PC-9 (cell line): ENCODE measurements at regions not wholly inside any gene's neighbourhood (a gene's known extent, or its start where the extent isn't known, plus 50 kb on each side); places are given as distances from the start of the nearest gene placed in this dataset.

Experiments used
- BruUV-seq: library from RNA; stranded (reverse); fragments of 400-500 nt; replicated peaks from 2 replicates; lab custom pipeline; 2021; lab: Mats Ljungman, UMichigan
- CTCF ChIA-PET: fragments of 300-600 bp; sonication (Branson Sonifier 250); formaldehyde crosslinking; loops from one replicate; lab custom pipeline; 2022; ENCODE audit warnings: antibody characterized with exemption; lab: Charles Lee
- POLR2A ChIA-PET: fragments of 300-600 bp; sonication (Branson Sonifier 250); formaldehyde crosslinking; loops from one replicate; lab custom pipeline; 2022; ENCODE audit warnings: antibody characterized with exemption; ENCODE audit not compliant: unreplicated experiment; lab: Charles Lee
- DNase-seq, 2 experiments: peaks; one replicate each; pipeline versions ENCODE4 v3.0.0 to v3.0.0-alpha.2; 2015 to 2022; ENCODE audit warnings: mixed read lengths in 1 of 2
- H2AFZ ChIP-seq: fragments of 200-600 bp; sonication (generic); 2 replicates; pipeline ENCODE4 v1.8.1; 2017; ENCODE audit warnings: antibody characterized with exemption
- H3F3A ChIP-seq: fragments of 200-600 bp; sonication (generic); 2 replicates; pipeline ENCODE4 v1.8.1; 2017; ENCODE audit warnings: antibody characterized with exemption, mild to moderate bottlenecking, low read depth; ENCODE audit not compliant: insufficient read depth
- H3K27ac ChIP-seq: fragments of 200-600 bp; sonication (generic); 2 replicates; pipeline ENCODE4 v1.6.1; 2016; ENCODE audit warnings: mixed run types
- H3K27me3 ChIP-seq: fragments of 200-600 bp; sonication (generic); 2 replicates; pipeline ENCODE4 v1.6.1; 2016; ENCODE audit warnings: low read depth, mixed run types; ENCODE audit not compliant: insufficient read depth
- H3K36me3 ChIP-seq: fragments of 200-600 bp; sonication (generic); 2 replicates; pipeline ENCODE4 v1.6.1; 2016; ENCODE audit warnings: low read depth, mixed run types
- H3K4me1 ChIP-seq: fragments of 200-600 bp; sonication (generic); replicated peaks from 2 replicates; pipeline ENCODE4 v1.6.1; 2016; ENCODE audit warnings: mixed run types; ENCODE audit not compliant: insufficient read depth
- H3K4me2 ChIP-seq: fragments of 200-600 bp; sonication (generic); 2 replicates; pipeline ENCODE4 v1.6.1; 2017; ENCODE audit warnings: mixed run types
- H3K4me3 ChIP-seq: fragments of 200-600 bp; sonication (generic); 2 replicates; pipeline ENCODE4 v1.6.1; 2016; ENCODE audit warnings: mixed run types
- H3K79me2 ChIP-seq: fragments of 200-600 bp; sonication (generic); 2 replicates; pipeline ENCODE4 v1.6.1; 2017; ENCODE audit warnings: low read depth, mixed run types
- H3K9me2 ChIP-seq: fragments of 200-600 bp; sonication (generic); 2 replicates; pipeline ENCODE4 v1.8.1; 2017; ENCODE audit warnings: mild to moderate bottlenecking; ENCODE audit not compliant: insufficient read depth
- H3K9me3 ChIP-seq: fragments of 200-600 bp; sonication (generic); 2 replicates; pipeline ENCODE4 v1.8.1; 2016; ENCODE audit warnings: low read depth; ENCODE audit not compliant: insufficient read depth
- H4K20me1 ChIP-seq: fragments of 200-600 bp; sonication (generic); 2 replicates; pipeline ENCODE4 v1.8.1; 2017; ENCODE audit not compliant: insufficient read depth
- CTCF ChIP-seq: fragments of 200-600 bp; sonication (generic); conservative IDR thresholded peaks from 2 replicates; pipeline ENCODE4 v1.6.1; 2017; ENCODE audit warnings: mixed run types, antibody characterized with exemption, mild to moderate bottlenecking, moderate library complexity
- EZH2 ChIP-seq: fragments of 200-600 bp; sonication (generic); IDR thresholded peaks from 2 replicates; pipeline ENCODE4 v1.8.0; 2017; ENCODE audit warnings: antibody characterized with exemption, low read depth
- intact Hi-C: fragments of 100-400 bp; cut with micrococcal nuclease; formaldehyde crosslinking; loops from one replicate; pipeline ENCODE4 v1.10.0; 2022; ENCODE audit not compliant: unreplicated experiment

- Histone ChIP-seq H3K4me2 (no peak overlapping the region), H3K9me2 (no peaks in the 10 kb centered on the region), H3F3A (no peaks in the 10 kb centered on the region), H3K36me3 (no peaks in the 10 kb centered on the region), H4K20me1 (no peaks in the 10 kb centered on the region), H3K27me3 (peaks cover 96% of the 10 kb centered on the region), H2AFZ (no peak overlapping the region), H3K27ac (no peak overlapping the region), H3K4me1 (no peaks in the 10 kb centered on the region), H3K9me3 (no peaks in the 10 kb centered on the region), H3K4me3 (no peak overlapping the region), H3K79me2 (no peaks in the 10 kb centered on the region)
- BruUV-seq, result no TSS peak
- CTCF ChIA-PET, result no interaction called here
- no peak for DNase-seq
- POLR2A ChIA-PET, result no interaction called here
- no peak for TF ChIP-seq EZH2
- no peak for TF ChIP-seq CTCF
- intact Hi-C loops, result no loop called here
Observed at GRCh38 chr5:2460098-2460497, 291.4 kb downstream of the IRX2 start.

GRCh38 chr5:2459251-2459650 is 292.2 kb downstream of the IRX2 start:
- H3K9me3 ChIP-seq, result no peaks in the 10 kb centered on the region
- no peak overlapping the region for H3K4me2 ChIP-seq
- peaks cover 88% of the 10 kb centered on the region for H3K27me3 ChIP-seq
- no peaks in the 10 kb centered on the region for H4K20me1 ChIP-seq
- H3K27ac ChIP-seq, result no peak overlapping the region
- H3K4me3 ChIP-seq, result no peak overlapping the region
- H3K4me1 ChIP-seq, result no peaks in the 10 kb centered on the region
- no peaks in the 10 kb centered on the region for H3K79me2 ChIP-seq
- no peaks in the 10 kb centered on the region for H3K9me2 ChIP-seq
- DNase-seq, result no peak
- ChIA-PET CTCF (no interaction called here), POLR2A (no interaction called here)
- H2AFZ ChIP-seq, result no peak overlapping the region
- BruUV-seq, result no TSS peak
- TF ChIP-seq CTCF (no peak), EZH2 (no peak)
- no peaks in the 10 kb centered on the region for H3F3A ChIP-seq
- H3K36me3 ChIP-seq, result no peaks in the 10 kb centered on the region
- intact Hi-C loops, result no loop called here

- Histone ChIP-seq H3K4me3 (no peak overlapping the region), H3K36me3 (no peaks in the 10 kb centered on the region), H3K79me2 (no peaks in the 10 kb centered on the region), H3K4me2 (no peak overlapping the region), H2AFZ (no peak overlapping the region), H4K20me1 (no peaks in the 10 kb centered on the region), H3K4me1 (no peaks in the 10 kb centered on the region), H3K27ac (no peak overlapping the region), H3K9me3 (no peaks in the 10 kb centered on the region), H3F3A (no peaks in the 10 kb centered on the region), H3K9me2 (no peaks in the 10 kb centered on the region), H3K27me3 (peaks cover 55% of the 10 kb centered on the region)
- no TSS peak for BruUV-seq
- ChIA-PET POLR2A (no interaction called here), CTCF (no interaction called here)
- intact Hi-C loops, result no loop called here
- DNase-seq, result no peak
- no peak for TF ChIP-seq EZH2
- TF ChIP-seq CTCF, result no peak
Observed at GRCh38 chr5:2455878-2456277, 295.6 kb downstream of the IRX2 start.
